ENCODE measurements at regions not wholly inside any gene's neighbourhood (a gene's known extent, or its start where the extent isn't known, plus 50 kb on each side); places are given as distances from the start of the nearest gene placed in this dataset.

GRCh38 chr5:88519066-88519465 lies 250.4 kb upstream of the TMEM161B start:
- TF ChIP-seq POLR2A (IDR thresholded peaks at IDR 0.05; ENCODE audit: low read depth, low read length), result no peak
- TF ChIP-seq CTCF (IDR thresholded peaks at IDR 0.05 in 2 of 3, conservative IDR thresholded peaks at IDR 0.05 in 1 of 3; ENCODE audit: control insufficient read depth in 2 of 3, extremely low read depth in 1 of 3, insufficient read depth in 1 of 3, low read depth in 3 of 3, low read length in 3 of 3), result no peak
- no peak for TF ChIP-seq ZNF274 (IDR thresholded peaks at IDR 0.05; ENCODE audit: insufficient read depth, insufficient read length)
- TF ChIP-seq SP1 (IDR thresholded peaks at IDR 0.05; ENCODE audit: low read depth, low read length), result no peak
- no peak for TF ChIP-seq JUND (IDR thresholded peaks at IDR 0.05; ENCODE audit: low read depth, low read length)
- TF ChIP-seq EZH2 (IDR thresholded peaks at IDR 0.05; ENCODE audit: borderline replicate concordance, control insufficient read depth, low read depth, low read length), result no peak
- TF ChIP-seq TAF1 (IDR thresholded peaks at IDR 0.05; ENCODE audit: borderline replicate concordance, low read depth, low read length), result no peak
- no peak for TF ChIP-seq SKIL (IDR thresholded peaks at IDR 0.05; ENCODE audit: low read depth, poor library complexity, severe bottlenecking)
- no peak for TF ChIP-seq RCOR1 (conservative IDR thresholded peaks at IDR 0.05; ENCODE audit: low read depth, low read length)
- TF ChIP-seq YBX1 (IDR thresholded peaks at IDR 0.05), result no peak
- TF ChIP-seq CHD2 (IDR thresholded peaks at IDR 0.05; ENCODE audit: borderline replicate concordance, low read depth, low read length), result no peak
- TF ChIP-seq ZSCAN29 (IDR thresholded peaks at IDR 0.05), result no peak
- TF ChIP-seq GATAD2B (conservative IDR thresholded peaks at IDR 0.05; ENCODE audit: low read depth), result no peak
- no peak for TF ChIP-seq SMC3 (IDR thresholded peaks at IDR 0.05; ENCODE audit: borderline replicate concordance, low read length)

Data from GM12878 (cell line).